Tibial artery (tissue), 4 donors: ENCODE measurements at regions not wholly inside any gene's neighbourhood (a gene's known extent, or its start where the extent isn't known, plus 50 kb on each side); places are given as distances from the start of the nearest gene placed in this dataset.

Experiments used
- DNase-seq, 2 donors: peaks; one replicate each; pipeline ENCODE4 v3.0.0-alpha.2; 2019
- H3K27ac ChIP-seq, 2 donors: fragments of 200-600 bp; sonication (generic) in 1 of 2; 1 replicate in 1 of 2; 2 replicates in 1 of 2; pipeline ENCODE4 v1.5.1; 2018 to 2019; ENCODE audit warnings: mild to moderate bottlenecking in 1 of 2
- H3K27me3 ChIP-seq, 2 donors: fragments of 200-600 bp; sonication (generic) in 1 of 2; one replicate each; pipeline versions ENCODE4 v1.5.1 to v1.6.0; 2016 to 2019
- H3K36me3 ChIP-seq, 3 donors: fragments of 200-600 bp; sonication (generic) in 2 of 3; one replicate each; pipeline ENCODE4 v1.5.1; 2016 to 2019; ENCODE audit warnings: mild to moderate bottlenecking in 2 of 3
- H3K4me1 ChIP-seq, 4 donors: fragments of 200-600 bp; sonication (generic) in 2 of 4; 1 replicate in 3 of 4; 2 replicates in 1 of 4; pipeline ENCODE4 v1.5.1; 2016 to 2019
- H3K4me3 ChIP-seq, 2 donors: fragments of 200-600 bp; sonication (generic) in 1 of 2; 1 replicate in 1 of 2; 2 replicates in 1 of 2; pipeline ENCODE4 v1.5.1; 2018 to 2019; ENCODE audit warnings: mild to moderate bottlenecking in 2 of 2
- H3K9me3 ChIP-seq, 3 donors: fragments of 200-600 bp; sonication (generic) in 1 of 3; one replicate each; pipeline ENCODE4 v1.5.1; 2016 to 2019
- intact Hi-C: fragments of 100-400 bp; cut with DNase I; formaldehyde crosslinking; loops from one replicate; pipeline ENCODE4 v1.15.0; 2023; ENCODE audit warnings: low total_unique reads
- TF ChIP-seq, protein P1 (sequence below), 2 experiments: fragments of 200-600 bp in 1 of 2; fragments of 450-650 bp in 1 of 2; IDR thresholded peaks; one replicate each; pipeline ENCODE4 v1.5.1; 2017 to 2019; ENCODE audit warnings: antibody characterized with exemption in 2 of 2, mild to moderate bottlenecking in 1 of 2, moderate library complexity in 1 of 2

DNA sequence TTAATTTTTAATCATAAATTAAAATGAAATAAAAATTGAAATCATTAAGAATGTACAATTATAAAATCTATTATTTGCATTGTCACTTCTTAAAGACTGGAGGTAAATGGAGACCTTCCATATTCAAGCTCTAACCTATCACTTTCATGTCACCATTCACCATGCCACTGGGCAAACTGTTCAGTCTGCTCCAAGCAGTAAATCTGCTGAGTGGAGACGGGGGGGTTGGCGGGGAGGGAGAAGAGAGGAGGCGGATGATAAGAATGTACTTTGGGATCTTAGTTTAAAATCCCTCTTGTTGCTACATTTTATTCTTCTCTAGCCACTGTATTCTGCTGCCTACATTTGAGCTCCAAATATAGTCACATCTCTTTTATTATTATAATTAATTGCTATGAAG, 365.9 kb upstream of the NFIA start:
- Histone ChIP-seq H3K4me1 (no peaks in the 10 kb centered on the region), H3K9me3 (no peaks in the 10 kb centered on the region), H3K4me3 (no peak overlapping the region), H3K27me3 (no peaks in the 10 kb centered on the region), H3K36me3 (no peaks in the 10 kb centered on the region), H3K27ac (no peak overlapping the region)
- DNase-seq, result no peak
- intact Hi-C loops, result no loop called here
- TF ChIP-seq, protein P1, sequence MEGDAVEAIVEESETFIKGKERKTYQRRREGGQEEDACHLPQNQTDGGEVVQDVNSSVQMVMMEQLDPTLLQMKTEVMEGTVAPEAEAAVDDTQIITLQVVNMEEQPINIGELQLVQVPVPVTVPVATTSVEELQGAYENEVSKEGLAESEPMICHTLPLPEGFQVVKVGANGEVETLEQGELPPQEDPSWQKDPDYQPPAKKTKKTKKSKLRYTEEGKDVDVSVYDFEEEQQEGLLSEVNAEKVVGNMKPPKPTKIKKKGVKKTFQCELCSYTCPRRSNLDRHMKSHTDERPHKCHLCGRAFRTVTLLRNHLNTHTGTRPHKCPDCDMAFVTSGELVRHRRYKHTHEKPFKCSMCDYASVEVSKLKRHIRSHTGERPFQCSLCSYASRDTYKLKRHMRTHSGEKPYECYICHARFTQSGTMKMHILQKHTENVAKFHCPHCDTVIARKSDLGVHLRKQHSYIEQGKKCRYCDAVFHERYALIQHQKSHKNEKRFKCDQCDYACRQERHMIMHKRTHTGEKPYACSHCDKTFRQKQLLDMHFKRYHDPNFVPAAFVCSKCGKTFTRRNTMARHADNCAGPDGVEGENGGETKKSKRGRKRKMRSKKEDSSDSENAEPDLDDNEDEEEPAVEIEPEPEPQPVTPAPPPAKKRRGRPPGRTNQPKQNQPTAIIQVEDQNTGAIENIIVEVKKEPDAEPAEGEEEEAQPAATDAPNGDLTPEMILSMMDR (IDR thresholded peaks at IDR 0.05), result no peak

DNA sequence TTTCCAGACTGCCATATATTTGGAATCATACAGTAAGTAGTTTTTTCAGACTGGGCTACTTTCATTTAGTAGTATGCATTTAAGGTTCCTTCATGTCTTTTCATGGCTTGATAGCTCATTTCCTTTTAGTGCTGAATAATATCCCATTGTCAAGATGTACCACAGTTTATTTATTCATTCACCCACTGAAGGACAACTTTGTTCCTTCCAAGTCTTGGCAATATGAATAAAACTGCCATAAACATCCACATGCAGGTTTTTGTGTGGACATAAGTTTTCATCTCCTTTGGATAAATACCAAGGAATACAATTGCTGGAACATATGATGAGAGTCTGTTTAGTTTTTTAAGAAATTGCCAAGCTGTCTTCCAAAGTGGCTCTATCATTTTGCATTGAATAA, 366.4 kb upstream of the NFIA start:
- Histone ChIP-seq H3K27ac (no peak overlapping the region), H3K9me3 (no peaks in the 10 kb centered on the region), H3K4me3 (no peak overlapping the region), H3K27me3 (no peaks in the 10 kb centered on the region), H3K4me1 (no peaks in the 10 kb centered on the region), H3K36me3 (no peaks in the 10 kb centered on the region)
- DNase-seq, result no peak
- intact Hi-C loops, result no loop called here
- TF ChIP-seq, protein P1 (IDR thresholded peaks at IDR 0.05), result no peak

DNA sequence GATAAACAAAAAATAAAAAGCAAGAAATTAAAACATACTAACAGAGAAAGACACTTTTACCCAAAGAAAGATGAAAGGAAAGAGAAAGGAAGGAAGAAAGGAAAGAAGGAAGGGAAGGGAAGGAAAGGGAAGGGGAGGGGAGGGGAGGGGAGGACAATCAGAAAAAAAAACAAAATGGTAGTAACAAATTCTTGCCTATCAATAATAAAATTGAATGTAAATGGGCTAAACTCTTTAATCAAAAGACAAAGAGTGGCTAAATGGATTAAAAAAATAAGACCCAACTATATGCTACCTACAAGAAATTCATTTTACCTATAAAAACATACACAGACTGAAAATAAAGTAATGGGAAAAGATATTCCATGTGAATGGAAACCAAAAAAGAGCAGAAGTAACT, 372.9 kb upstream of the NFIA start:
- H3K27me3 ChIP-seq, result no peaks in the 10 kb centered on the region
- H3K27ac ChIP-seq, result no peak overlapping the region
- no peak for DNase-seq
- TF ChIP-seq, protein P1 (IDR thresholded peaks at IDR 0.05), result no peak
- H3K4me1 ChIP-seq, result no peaks in the 10 kb centered on the region
- H3K4me3 ChIP-seq, result no peak overlapping the region
- no peaks in the 10 kb centered on the region for H3K9me3 ChIP-seq
- intact Hi-C loops, result no loop called here
- H3K36me3 ChIP-seq, result no peaks in the 10 kb centered on the region

DNA sequence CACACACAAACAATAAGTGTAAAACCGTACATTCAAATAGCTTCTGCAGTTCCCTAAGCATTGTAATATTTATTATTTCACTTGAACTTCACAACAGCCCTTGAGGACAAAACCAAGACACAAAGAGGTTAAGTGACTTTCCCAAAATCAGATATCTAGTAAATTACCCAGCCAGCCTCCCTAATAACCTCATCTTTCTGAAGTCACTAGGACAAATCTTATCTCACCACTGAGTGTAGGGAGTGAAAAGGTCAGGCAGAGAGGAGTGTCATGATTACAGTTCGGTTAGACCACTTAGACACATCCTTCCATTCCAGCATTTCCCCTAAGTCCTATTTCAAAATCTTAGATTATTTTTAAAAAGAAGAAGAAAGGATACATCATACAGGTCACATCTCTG, 377.3 kb upstream of the NFIA start:
- intact Hi-C loops, result no loop called here
- Histone ChIP-seq H3K36me3 (no peaks in the 10 kb centered on the region), H3K4me1 (no peaks in the 10 kb centered on the region), H3K9me3 (no peaks in the 10 kb centered on the region), H3K27me3 (no peaks in the 10 kb centered on the region), H3K4me3 (no peak overlapping the region), H3K27ac (no peak overlapping the region)
- no peak for DNase-seq
- TF ChIP-seq, protein P1 (IDR thresholded peaks at IDR 0.05), result no peak

DNA sequence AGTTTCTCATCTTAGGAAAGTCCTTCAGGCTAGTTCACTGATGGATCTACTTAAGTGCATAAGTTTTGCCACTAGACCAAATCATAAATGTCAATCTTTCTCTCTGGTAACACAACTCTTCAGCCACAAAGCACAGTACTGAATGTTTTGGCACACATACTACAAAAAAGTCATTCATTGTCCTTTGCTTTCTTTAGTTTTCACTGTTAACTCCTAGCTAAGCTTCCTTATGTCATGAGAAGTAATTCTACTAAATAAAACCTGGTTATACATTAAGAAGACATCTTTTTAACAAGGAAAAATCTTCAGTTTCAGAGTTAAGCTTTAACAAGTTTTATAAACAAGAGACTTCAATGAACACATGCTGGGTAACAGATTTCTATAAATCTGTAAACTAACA, 379.2 kb upstream of the NFIA start:
- intact Hi-C loops, result no loop called here
- TF ChIP-seq, protein P1 (IDR thresholded peaks at IDR 0.05), result no peak

DNA sequence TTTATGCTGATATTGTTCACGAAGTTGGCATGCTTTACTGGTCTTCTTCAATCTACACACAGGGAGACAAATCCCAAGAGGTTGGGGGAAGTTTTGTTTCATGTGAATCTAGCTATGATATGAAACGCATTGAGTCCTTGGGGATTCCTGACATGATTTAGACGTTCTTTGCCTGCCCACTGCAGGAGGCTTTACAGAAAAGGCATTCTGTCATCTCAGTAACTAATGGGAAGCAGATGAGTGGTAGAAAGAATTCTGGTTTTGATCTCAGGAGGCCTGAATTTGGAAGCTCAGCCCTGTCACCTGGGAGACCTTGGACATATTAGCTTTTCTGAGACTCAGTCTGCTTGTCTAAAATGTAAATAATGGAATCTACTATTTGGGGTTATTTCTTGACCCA, 383.0 kb upstream of the NFIA start:
- DNase-seq, result no peak
- Histone ChIP-seq H3K4me3 (no peak overlapping the region), H3K36me3 (no peaks in the 10 kb centered on the region), H3K27ac (no peak overlapping the region), H3K4me1 (no peaks in the 10 kb centered on the region), H3K9me3 (no peaks in the 10 kb centered on the region), H3K27me3 (no peaks in the 10 kb centered on the region)
- TF ChIP-seq, protein P1 (IDR thresholded peaks at IDR 0.05), result no peak
- intact Hi-C loops, result no loop called here

More for the DNA sequence above, 379.2 kb upstream of the NFIA start:
- no peaks in the 10 kb centered on the region for H3K36me3 ChIP-seq
- H3K9me3 ChIP-seq, result no peaks in the 10 kb centered on the region
- H3K4me1 ChIP-seq, result no peaks in the 10 kb centered on the region
- no peaks in the 10 kb centered on the region for H3K27me3 ChIP-seq
- H3K4me3 ChIP-seq, result no peak overlapping the region
- DNase-seq, result no peak
- H3K27ac ChIP-seq, result no peak overlapping the region
